ENCODE measurements at regions not wholly inside any gene's neighbourhood (a gene's known extent, or its start where the extent isn't known, plus 50 kb on each side); places are given as distances from the start of the nearest gene placed in this dataset.
"Not testable (repeated sequence)": the region's sequence is repeated elsewhere in the genome, so short reads cannot be mapped to it uniquely, and the experiment has no call there.

GRCh38 chr3:140752499-140752898 is 74.6 kb downstream of the TRIM42 start:
- DNase-seq (ENCODE audit: extremely low read depth in 1 of 2, low read depth in 1 of 2), result no peak

- no peak for DNase-seq (ENCODE audit: extremely low read depth in 1 of 2, low read depth in 1 of 2)
Measured at GRCh38 chr3:140753865-140754754, 76.2 kb downstream of the TRIM42 start.

- DNase-seq (ENCODE audit: extremely low read depth in 1 of 2, low read depth in 1 of 2), result no peak
Measured at GRCh38 chr3:140754936-140755335, 77.1 kb downstream of the TRIM42 start.

- no peak for DNase-seq (ENCODE audit: extremely low read depth in 1 of 2, low read depth in 1 of 2)
Measured at GRCh38 chr3:140756240-140757016, 78.6 kb downstream of the TRIM42 start.

- DNase-seq (ENCODE audit: extremely low read depth in 1 of 2, low read depth in 1 of 2), result no peak
Measured at GRCh38 chr3:140758791-140759444, 81.1 kb downstream of the TRIM42 start.

GRCh38 chr3:140760324-140761075 is 82.6 kb downstream of the TRIM42 start:
- no peak for DNase-seq (ENCODE audit: extremely low read depth in 1 of 2, low read depth in 1 of 2)

GRCh38 chr3:140761076-140761639 is 83.3 kb downstream of the TRIM42 start:
- DNase-seq (ENCODE audit: extremely low read depth in 1 of 2, low read depth in 1 of 2), result no peak

GRCh38 chr3:140762746-140763145 is 84.9 kb downstream of the TRIM42 start:
- DNase-seq (ENCODE audit: extremely low read depth in 1 of 2, low read depth in 1 of 2), result no peak

- no peak for DNase-seq (ENCODE audit: extremely low read depth in 1 of 2, low read depth in 1 of 2)
Measured at GRCh38 chr3:140763532-140763931, 85.7 kb downstream of the TRIM42 start.

GRCh38 chr3:140765246-140765645 is 87.4 kb downstream of the TRIM42 start:
- DNase-seq (ENCODE audit: extremely low read depth in 1 of 2, low read depth in 1 of 2), result no peak

- no peak for DNase-seq (ENCODE audit: extremely low read depth in 1 of 2, low read depth in 1 of 2)
Measured at GRCh38 chr3:140766465-140766864, 88.6 kb downstream of the TRIM42 start.

- no peak for DNase-seq (ENCODE audit: extremely low read depth in 1 of 2, low read depth in 1 of 2)
Measured at GRCh38 chr3:140767566-140767965, 89.7 kb downstream of the TRIM42 start.

GRCh38 chr3:140768941-140769340 is 91.1 kb downstream of the TRIM42 start:
- DNase-seq (ENCODE audit: extremely low read depth in 1 of 2, low read depth in 1 of 2), result no peak

- no peak for DNase-seq (ENCODE audit: extremely low read depth in 1 of 2, low read depth in 1 of 2)
Measured at GRCh38 chr3:140769951-140770350, 92.1 kb downstream of the TRIM42 start.

- no peak for DNase-seq (ENCODE audit: extremely low read depth in 1 of 2, low read depth in 1 of 2)
Measured at GRCh38 chr3:140770977-140771667, 93.3 kb downstream of the TRIM42 start.

GRCh38 chr3:140777631-140778233 is 99.9 kb downstream of the TRIM42 start:
- DNase-seq (ENCODE audit: extremely low read depth in 1 of 2, low read depth in 1 of 2), result no peak

GRCh38 chr3:140791368-140791767 is 113.5 kb downstream of the TRIM42 start:
- DNase-seq (ENCODE audit: extremely low read depth in 1 of 2, low read depth in 1 of 2), result no peak

- no peak for DNase-seq (ENCODE audit: extremely low read depth in 1 of 2, low read depth in 1 of 2)
Measured at GRCh38 chr3:140794507-140794906, 116.6 kb downstream of the TRIM42 start.

GRCh38 chr3:140802898-140803297 is 125.0 kb downstream of the TRIM42 start:
- not testable (repeated sequence) for DNase-seq (ENCODE audit: extremely low read depth in 1 of 2, low read depth in 1 of 2)

All from stimulated activated CD8-positive, alpha-beta memory T cell treated with anti-CD3 and anti-CD28 coated beads, Interleukin-7, amount 100 ng/mL, for 48 hours (primary cell).